ENCODE measurements at regions not wholly inside any gene's neighbourhood (a gene's known extent, or its start where the extent isn't known, plus 50 kb on each side); places are given as distances from the start of the nearest gene placed in this dataset.

- no peaks in the 10 kb centered on the region for H3K4me1 ChIP-seq (ENCODE audit: insufficient read depth, low read length, severe bottlenecking)
- H3K4me3 ChIP-seq (ENCODE audit: low read depth, low read length, poor library complexity, severe bottlenecking) = no peak overlapping the region
- no peaks in the 10 kb centered on the region for H4K20me1 ChIP-seq (ENCODE audit: insufficient read depth, low read length)
- H3K27ac ChIP-seq (ENCODE audit: low read depth, low read length, poor library complexity, severe bottlenecking) = no peak overlapping the region
- H3K27me3 ChIP-seq (ENCODE audit: insufficient read depth, low read length) = no peaks in the 10 kb centered on the region
- H3K36me3 ChIP-seq (ENCODE audit: insufficient read depth, low read length) = no peaks in the 10 kb centered on the region
- H3K79me2 ChIP-seq (ENCODE audit: insufficient read depth, low read length) = no peaks in the 10 kb centered on the region
- H3F3A ChIP-seq (ENCODE audit: insufficient read depth, low read length) = no peaks in the 10 kb centered on the region
- no peaks in the 10 kb centered on the region for H3K9me2 ChIP-seq (ENCODE audit: low read depth, low read length)
- H3K9me3 ChIP-seq (ENCODE audit: low read length) = no peaks in the 10 kb centered on the region
- no peak overlapping the region for H2AFZ ChIP-seq (ENCODE audit: low read length)
- no peak overlapping the region for H3K9ac ChIP-seq (ENCODE audit: low read length)
- TF ChIP-seq CTCF (IDR thresholded peaks at IDR 0.05; ENCODE audit: low read length) (no peak), EZH2 (IDR thresholded peaks at IDR 0.05; ENCODE audit: borderline replicate concordance, low read length) (no peak)
- H3K4me2 ChIP-seq (ENCODE audit: low read length) = no peak overlapping the region
Observed at GRCh38 chr2:59594671-59595222, 958.7 kb downstream of the BCL11A start.

GRCh38 chr2:59590798-59591197, 962.7 kb downstream of the BCL11A start:
- H3K79me2 ChIP-seq (ENCODE audit: insufficient read depth, low read length) = no peaks in the 10 kb centered on the region
- no peaks in the 10 kb centered on the region for H3K9me2 ChIP-seq (ENCODE audit: low read depth, low read length)
- no peaks in the 10 kb centered on the region for H3K9me3 ChIP-seq (ENCODE audit: low read length)
- no peak overlapping the region for H2AFZ ChIP-seq (ENCODE audit: low read length)
- no peak overlapping the region for H3K9ac ChIP-seq (ENCODE audit: low read length)
- no peaks in the 10 kb centered on the region for H3K36me3 ChIP-seq (ENCODE audit: insufficient read depth, low read length)
- H3K4me3 ChIP-seq (ENCODE audit: low read depth, low read length, poor library complexity, severe bottlenecking) = no peak overlapping the region
- no peaks in the 10 kb centered on the region for H3K4me1 ChIP-seq (ENCODE audit: insufficient read depth, low read length, severe bottlenecking)
- no peak overlapping the region for H3K27ac ChIP-seq (ENCODE audit: low read depth, low read length, poor library complexity, severe bottlenecking)
- H3F3A ChIP-seq (ENCODE audit: insufficient read depth, low read length) = no peaks in the 10 kb centered on the region
- no peaks in the 10 kb centered on the region for H4K20me1 ChIP-seq (ENCODE audit: insufficient read depth, low read length)
- no peaks in the 10 kb centered on the region for H3K27me3 ChIP-seq (ENCODE audit: insufficient read depth, low read length)
- H3K4me2 ChIP-seq (ENCODE audit: low read length) = no peak overlapping the region
- TF ChIP-seq CTCF (IDR thresholded peaks at IDR 0.05; ENCODE audit: low read length) (no peak), EZH2 (IDR thresholded peaks at IDR 0.05; ENCODE audit: borderline replicate concordance, low read length) (no peak)

- no peak for TF ChIP-seq EZH2 (IDR thresholded peaks at IDR 0.05; ENCODE audit: borderline replicate concordance, low read length)
- no peak for TF ChIP-seq CTCF (IDR thresholded peaks at IDR 0.05; ENCODE audit: low read length)
- Histone ChIP-seq H3K4me1 (ENCODE audit: insufficient read depth, low read length, severe bottlenecking) (no peaks in the 10 kb centered on the region), H3K4me3 (ENCODE audit: low read depth, low read length, poor library complexity, severe bottlenecking) (no peak overlapping the region), H3K36me3 (ENCODE audit: insufficient read depth, low read length) (no peaks in the 10 kb centered on the region), H3K27ac (ENCODE audit: low read depth, low read length, poor library complexity, severe bottlenecking) (no peak overlapping the region), H3K27me3 (ENCODE audit: insufficient read depth, low read length) (no peaks in the 10 kb centered on the region), H2AFZ (ENCODE audit: low read length) (no peak overlapping the region), H3K4me2 (ENCODE audit: low read length) (no peak overlapping the region), H3K9me3 (ENCODE audit: low read length) (no peaks in the 10 kb centered on the region), H3K9me2 (ENCODE audit: low read depth, low read length) (no peaks in the 10 kb centered on the region), H3K79me2 (ENCODE audit: insufficient read depth, low read length) (no peaks in the 10 kb centered on the region), H3K9ac (ENCODE audit: low read length) (no peak overlapping the region), H3F3A (ENCODE audit: insufficient read depth, low read length) (no peaks in the 10 kb centered on the region), H4K20me1 (ENCODE audit: insufficient read depth, low read length) (no peaks in the 10 kb centered on the region)
Observed at GRCh38 chr2:59589881-59590280, 963.6 kb downstream of the BCL11A start.

All from OCI-LY1 (cell line).